Heart right ventricle (tissue), 16 donors: ENCODE measurements at regions not wholly inside any gene's neighbourhood (a gene's known extent, or its start where the extent isn't known, plus 50 kb on each side); places are given as distances from the start of the nearest gene placed in this dataset.
"Not testable (repeated sequence)": the region's sequence is repeated elsewhere in the genome, so short reads cannot be mapped to it uniquely, and the experiment has no call there.

ENCODE experiments used
- ATAC-seq, 8 donors: fragments of 200-7000 bp; cut with Tn5 transposase; one replicate each; pipeline ENCODE4 v1.9.1; 2020; ENCODE audit warnings: mild to moderate bottlenecking in 8 of 8, moderate library complexity in 8 of 8, moderate number of reproducible peaks in 1 of 8
- DNase-seq, 2 donors: peaks; one replicate each; pipeline ENCODE4 v3.0.0-alpha.2; 2020
- H3K27ac ChIP-seq, 10 donors: fragments of 200-600 bp; sonication (generic) in 2 of 10; one replicate each; pipeline versions ENCODE4 v1.5.0 to v1.8.0; 2020 to 2022; ENCODE audit warnings: mild to moderate bottlenecking in 3 of 10
- H3K27me3 ChIP-seq, 7 donors: fragments of 200-600 bp; one replicate each; pipeline ENCODE4 v1.8.0; 2021 to 2022; ENCODE audit warnings: mild to moderate bottlenecking in 2 of 7
- H3K36me3 ChIP-seq, 9 donors: fragments of 200-600 bp; sonication (generic) in 1 of 9; one replicate each; pipeline versions ENCODE4 v1.5.0 to v1.8.0; 2020 to 2022; ENCODE audit warnings: mild to moderate bottlenecking in 2 of 9
- H3K4me1 ChIP-seq, 9 donors: fragments of 200-600 bp; sonication (generic) in 1 of 9; one replicate each; pipeline versions ENCODE4 v1.5.0 to v1.8.0; 2020 to 2022; ENCODE audit warnings: mild to moderate bottlenecking in 4 of 9
- H3K4me3 ChIP-seq, 10 donors: fragments of 200-600 bp; sonication (generic) in 2 of 10; one replicate each; pipeline versions ENCODE4 v1.5.0 to v1.8.0; 2020 to 2022; ENCODE audit warnings: mild to moderate bottlenecking in 7 of 10, moderate library complexity in 2 of 10
- H3K9me3 ChIP-seq, 11 donors: fragments of 200-600 bp in 10 of 11; sonication (generic) in 2 of 11; one replicate each; pipeline versions ENCODE4 v1.5.0 to v1.8.0; 2013 to 2022; ENCODE audit warnings: mild to moderate bottlenecking in 2 of 11, control low read depth in 1 of 11, moderate library complexity in 1 of 11
- CTCF ChIP-seq, 9 donors: fragments of 200-600 bp; sonication (generic) in 2 of 9; IDR thresholded peaks; one replicate each; pipeline versions ENCODE4 v1.5.0 to v1.8.0; 2021 to 2022; ENCODE audit warnings: antibody characterized with exemption in 9 of 9, mild to moderate bottlenecking in 5 of 9, moderate library complexity in 1 of 9
- WGBS, 2 donors: extraction: QIAGEN DNeasy Blood & Tissue Kit; methylation state at CpG; one replicate each; pipeline ENCODE4 v1.1.7; 2013; ENCODE audit warnings: inconsistent platforms in 1 of 2; 5-methylcytosine and 5-hydroxymethylcytosine counted together
- intact Hi-C, 10 donors: fragments of 100-400 bp; cut with DNase I; formaldehyde crosslinking; loops; one replicate each; pipeline versions ENCODE4 v1.11.1 to v1.14.2; 2022
- donor health status: Arrhythmogenic right ventricular cardiomyopathy.
- donor health status: ischemic (EF 13 %, LVEDD 7.1; RV severe dilation, severe dysfunction).
- donor health status: healthy with polysubstance abuse.
- donor health status: DM: no; HTN: yes; CAD: no.
- donor health status: DM: no; HTN: no; CAD: no.
- donor health status: ischemic (EF 25% LVEDD 6.9; RV normal size, moderate dysfunction).
- donor health status: ischemic (EF 25% LVEDD 5.7; RV mildly dilated, moderate dysfunction).
- donor health status: healthy.
- donor health status: DM: yes; HTN: yes; CAD: no.
- donor health status: Ischemic cardiomyopathy.
- donor health status: ischemic (EF 35%, LVEDD 5.7; RV mildly dilated, moderate dysfunction).
- donor health status: nonischemic (EF 11% LVEDD 7.7; RV severe dilation, severe dysfunction).
- donor health status: DM: yes; HTN: yes; CAD: no.
- donor health status: PGD.
- donor health status: ischemic (EF 29% LVEDD 5.4; RV normal size, mild dysfunction).
- donor health status: nonischemic (EF 23%, LVEDD 6.1; RV moderate dilation, normal function).

DNA sequence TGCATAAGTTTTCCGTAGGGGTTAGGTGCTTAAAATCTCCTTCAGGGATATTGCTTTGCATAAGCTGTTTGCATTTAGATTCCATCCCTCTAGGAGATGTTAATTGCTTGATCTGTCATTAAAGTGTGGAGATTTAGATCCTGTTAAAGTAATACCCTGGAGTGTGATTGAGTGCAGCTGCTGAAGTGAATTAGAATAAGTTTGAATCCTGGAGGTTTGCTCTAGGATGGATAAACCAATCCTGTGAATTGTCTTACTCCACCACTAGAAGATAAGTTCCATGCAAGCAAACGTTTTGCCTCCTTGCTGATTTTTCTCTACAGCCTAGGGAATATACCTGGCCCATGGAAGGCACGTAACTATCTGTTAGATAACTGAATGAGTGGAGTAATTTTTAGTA is 1487.2 kb upstream of the PRR20A start:
- Histone ChIP-seq H3K4me1 (no peaks in the 10 kb centered on the region), H3K4me3 (no peak overlapping the region), H3K27ac (no peak overlapping the region), H3K27me3 (no peaks in the 10 kb centered on the region), H3K36me3 (no peaks in the 10 kb centered on the region), H3K9me3 (no peaks in the 10 kb centered on the region)
- WGBS, 2 donors = 28 to 39% methylated on average over 3 of the region's 3 CpGs
- no peak for DNase-seq
- intact Hi-C loops = no loop called here
- ATAC-seq = no peak
- TF ChIP-seq CTCF (IDR thresholded peaks at IDR 0.05) = no peak

DNA sequence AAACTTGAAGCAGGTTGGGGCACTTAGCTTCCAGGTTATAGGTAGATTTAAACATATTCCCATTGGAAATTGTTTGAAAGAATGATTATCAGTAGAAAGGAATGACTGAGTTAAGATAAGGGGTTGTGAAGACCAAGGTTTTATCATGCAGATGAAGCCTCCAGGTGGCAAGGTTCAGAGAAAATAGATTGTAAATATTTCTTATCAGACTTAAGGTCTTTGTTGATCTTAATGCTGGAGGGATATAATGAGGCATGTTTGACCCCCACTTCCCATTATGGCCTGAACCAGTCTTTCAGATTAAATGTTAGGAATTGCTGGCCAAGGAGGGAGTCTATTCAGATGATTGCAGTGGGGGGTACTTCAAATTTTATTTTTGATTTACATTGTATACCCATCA is 1486.5 kb upstream of the PRR20A start:
- Histone ChIP-seq H3K36me3 (no peaks in the 10 kb centered on the region), H3K9me3 (no peaks in the 10 kb centered on the region)
- ATAC-seq = no peak

DNA sequence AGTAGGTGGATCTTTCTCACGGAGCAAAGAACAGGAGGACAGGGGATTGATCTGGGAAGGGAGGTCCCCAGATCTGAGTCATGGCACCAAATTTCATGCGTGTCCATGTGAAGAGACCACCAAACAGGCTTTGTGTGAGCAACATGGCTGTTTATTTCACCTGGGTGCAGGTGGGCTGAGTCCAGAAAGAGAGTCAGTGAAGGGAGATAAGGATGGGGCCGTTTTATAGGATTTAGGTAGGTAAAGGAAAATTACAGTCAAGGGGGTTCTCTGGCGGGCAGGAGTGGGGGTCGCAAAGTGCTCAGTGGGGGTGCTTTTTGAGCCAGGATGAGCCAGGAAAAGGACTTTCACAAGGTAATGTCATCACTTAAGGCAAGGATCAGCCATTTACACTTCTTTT is 1480.5 kb upstream of the PRR20A start:
- H3K9me3 ChIP-seq, ATAC-seq, H3K36me3 ChIP-seq, H3K27me3 ChIP-seq, intact Hi-C loops, H3K4me1 ChIP-seq, H3K4me3 ChIP-seq, DNase-seq, H3K27ac ChIP-seq: not testable (repeated sequence)
- 54 to 67% methylated on average over 5 of the region's 5 CpGs for WGBS, 2 donors

More for the DNA sequence above, 1486.5 kb upstream of the PRR20A start:
- Histone ChIP-seq H3K27me3 (no peaks in the 10 kb centered on the region), H3K4me3 (no peak overlapping the region), H3K4me1 (no peaks in the 10 kb centered on the region), H3K27ac (no peak overlapping the region)
- no peak for DNase-seq
- no peak for TF ChIP-seq CTCF (IDR thresholded peaks at IDR 0.05)
- intact Hi-C loops = no loop called here

- no peaks in the 10 kb centered on the region for H3K4me1 ChIP-seq
- no peaks in the 10 kb centered on the region for H3K27me3 ChIP-seq
- no peaks in the 10 kb centered on the region for H3K36me3 ChIP-seq
- TF ChIP-seq CTCF (IDR thresholded peaks at IDR 0.05) = no peak
- peaks cover 0 to 12% (median 0%) of the 10 kb centered on the region in 11 donors for H3K9me3 ChIP-seq
- 30 to 36% methylated on average over 1 of the region's 1 CpG for WGBS, 2 donors
- DNase-seq = no peak
- no peak for ATAC-seq
- H3K27ac ChIP-seq = no peak overlapping the region
- intact Hi-C loops = no loop called here
- no peak overlapping the region for H3K4me3 ChIP-seq
These were observed 1479.9 kb upstream of the PRR20A start for GRCh38 chr13:55660851-55661250.

DNA sequence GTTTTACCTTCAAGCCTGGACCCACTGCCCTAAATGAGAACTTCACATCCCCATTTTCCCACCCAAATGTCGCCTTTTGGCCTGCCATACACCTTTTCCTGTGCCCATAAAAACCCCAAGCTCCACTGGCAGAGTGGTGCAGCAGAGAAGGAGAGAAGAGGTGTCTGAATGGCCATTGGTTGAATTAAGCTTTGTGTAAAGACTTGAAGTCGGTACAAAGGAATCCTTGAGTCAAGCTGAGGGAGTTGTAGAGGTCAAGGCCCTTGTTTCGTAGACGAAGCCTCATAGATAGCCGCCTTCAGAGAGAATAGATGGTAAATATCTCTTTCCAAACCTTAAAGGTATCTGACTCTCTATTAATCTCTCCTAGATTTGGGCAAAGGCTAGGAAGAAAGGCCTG is 1479.2 kb upstream of the PRR20A start:
- peaks cover 0 to 14% (median 0%) of the 10 kb centered on the region in 11 donors for H3K9me3 ChIP-seq
- no peak overlapping the region for H3K27ac ChIP-seq
- H3K36me3 ChIP-seq = no peaks in the 10 kb centered on the region
- ATAC-seq = no peak
- H3K4me3 ChIP-seq = no peak overlapping the region
- 68 to 80% methylated on average over 5 of the region's 5 CpGs for WGBS, 2 donors
- no peaks in the 10 kb centered on the region for H3K4me1 ChIP-seq
- TF ChIP-seq CTCF (IDR thresholded peaks at IDR 0.05) = no peak
- DNase-seq = no peak
- intact Hi-C loops = no loop called here
- H3K27me3 ChIP-seq = no peaks in the 10 kb centered on the region
